IMR-90 (cell line): ENCODE measurements at regions not wholly inside any gene's neighbourhood (a gene's known extent, or its start where the extent isn't known, plus 50 kb on each side); places are given as distances from the start of the nearest gene placed in this dataset.

Source experiments
- CTCF ChIP-seq: conservative IDR thresholded peaks from 2 replicates; pipeline ENCODE4 v1.5.1; 2012; ENCODE audit warnings: mild to moderate bottlenecking, low read depth, low read length, improper control_type of control experiment
- ELK1 ChIP-seq: fragments of 150-350 bp; IDR thresholded peaks from 2 replicates; pipeline ENCODE4 v1.6.1; 2016; ENCODE audit warnings: low read depth, mild to moderate bottlenecking, low read length, moderate library complexity, borderline replicate concordance
- SMC3 ChIP-seq: fragments of 150-350 bp; IDR thresholded peaks from 2 replicates; pipeline ENCODE4 v1.6.1; 2016; ENCODE audit warnings: low read depth, mild to moderate bottlenecking, antibody characterized with exemption, low read length, moderate library complexity

- TF ChIP-seq CTCF, result no peak
- no peak for TF ChIP-seq SMC3
- no peak for TF ChIP-seq ELK1
These were observed 864.5 kb upstream of the EDIL3 start for GRCh38 chr5:85249204-85249603.
